Activated CD4-positive, alpha-beta T cell treated with anti-CD3 and anti-CD28 coated beads, Interleukin-2, amount 50 U/mL, for 16 hours (primary cell): ENCODE measurements at regions not wholly inside any gene's neighbourhood (a gene's known extent, or its start where the extent isn't known, plus 50 kb on each side); places are given as distances from the start of the nearest gene placed in this dataset.

Experiments used
- DNase-seq: peaks from one replicate; pipeline ENCODE4 v3.0.0-alpha.2; 2020

GRCh38 chr18:41829647-41830516, 125.2 kb upstream of the PIK3C3 start:
- no peak for DNase-seq

GRCh38 chr18:41828137-41828536, 126.9 kb upstream of the PIK3C3 start:
- DNase-seq: no peak

GRCh38 chr18:41820784-41821183, 134.2 kb upstream of the PIK3C3 start:
- DNase-seq: no peak

- no peak for DNase-seq
These were observed 136.4 kb upstream of the PIK3C3 start for GRCh38 chr18:41818381-41819355.

GRCh38 chr18:41814651-41815050, 140.4 kb upstream of the PIK3C3 start:
- DNase-seq: no peak

GRCh38 chr18:41809652-41810051, 145.4 kb upstream of the PIK3C3 start:
- DNase-seq: no peak

- DNase-seq: no peak
These were observed 149.7 kb upstream of the PIK3C3 start for GRCh38 chr18:41805341-41805740.

- DNase-seq: no peak
These were observed 156.2 kb upstream of the PIK3C3 start for GRCh38 chr18:41798879-41799278.

- DNase-seq: no peak
These were observed 164.3 kb upstream of the PIK3C3 start for GRCh38 chr18:41790687-41791086.

- DNase-seq: no peak
These were observed 166.0 kb upstream of the PIK3C3 start for GRCh38 chr18:41789001-41789400.

GRCh38 chr18:41783879-41784278, 171.2 kb upstream of the PIK3C3 start:
- no peak for DNase-seq

GRCh38 chr18:41783065-41783818, 171.8 kb upstream of the PIK3C3 start:
- DNase-seq: no peak

GRCh38 chr18:41771973-41772372, 183.1 kb upstream of the PIK3C3 start:
- no peak for DNase-seq

GRCh38 chr18:41769265-41769664, 185.8 kb upstream of the PIK3C3 start:
- DNase-seq: no peak

- no peak for DNase-seq
These were observed 186.6 kb upstream of the PIK3C3 start for GRCh38 chr18:41768467-41768866.

GRCh38 chr18:41767960-41768359, 187.1 kb upstream of the PIK3C3 start:
- no peak for DNase-seq

GRCh38 chr18:41765460-41765859, 189.6 kb upstream of the PIK3C3 start:
- DNase-seq: no peak

GRCh38 chr18:41763361-41763760, 191.7 kb upstream of the PIK3C3 start:
- no peak for DNase-seq

- DNase-seq: no peak
These were observed 193.6 kb upstream of the PIK3C3 start for GRCh38 chr18:41761333-41762018.

GRCh38 chr18:41758534-41758933, 196.5 kb upstream of the PIK3C3 start:
- no peak for DNase-seq

- DNase-seq: no peak
These were observed 198.9 kb upstream of the PIK3C3 start for GRCh38 chr18:41756141-41756540.

GRCh38 chr18:41754332-41754731, 200.7 kb upstream of the PIK3C3 start:
- DNase-seq: no peak
